HepG2 (cell line): ENCODE measurements at regions not wholly inside any gene's neighbourhood (a gene's known extent, or its start where the extent isn't known, plus 50 kb on each side); places are given as distances from the start of the nearest gene placed in this dataset.

ENCODE experiments used
- ATAC-seq: fragments of 200-7000 bp; cut with Tn5 transposase; 3 replicates; pipeline ENCODE4 v1.9.1; 2020; ENCODE audit warnings: mild to moderate bottlenecking, moderate library complexity
- BruUV-seq: library from RNA; stranded (reverse); fragments of 400-500 nt; replicated peaks from 2 replicates; lab custom pipeline; 2021; lab: Mats Ljungman, UMichigan
- CTCF ChIA-PET: fragments of 300-600 bp; formaldehyde crosslinking; extraction: SDS; loops from one replicate; lab custom pipeline; 2021; ENCODE audit warnings: low total read pairs, inconsistent platforms, low intra/inter-chr PET ratio; lab: Yijun Ruan, JAX
- POLR2A ChIA-PET: fragments of 350-600 bp; sonication (Branson Sonifier 250); formaldehyde crosslinking; loops from one replicate; lab custom pipeline; 2020; ENCODE audit warnings: antibody characterized with exemption, inconsistent platforms; lab: Yijun Ruan, JAX
- DNase-seq: peaks from one replicate; pipeline ENCODE4 v3.0.0-alpha.2; 2015; ENCODE audit warnings: low spot score
- FAIRE-seq: peaks from 3 replicates; lab custom pipeline; 2011; peaks lifted over from hg19 to GRCh38; lab: Jason Lieb, UNC
- H2AFZ ChIP-seq: one replicate; pipeline ENCODE4 v1.6.1; 2011; ENCODE audit warnings: low read length, inconsistent platforms
- H3K27ac ChIP-seq: fragments of 300-600 bp; 3 replicates; pipeline ENCODE4 v1.8.0; 2011; ENCODE audit warnings: mixed run types, mild to moderate bottlenecking, mixed read lengths, low read length, inconsistent platforms; ENCODE audit not compliant: insufficient read depth; ENCODE audit errors: extremely low read length
- H3K27me3 ChIP-seq, 2 experiments: fragments of 200-600 bp in 1 of 2; 2 replicates in 1 of 2; 3 replicates in 1 of 2; pipeline versions ENCODE4 v1.6.0 to v1.8.0; 2011; ENCODE audit warnings: low read length in 2 of 2, mild to moderate bottlenecking in 2 of 2, moderate library complexity in 2 of 2, inconsistent platforms in 1 of 2; ENCODE audit not compliant: insufficient read depth in 2 of 2, control insufficient read depth in 1 of 2
- H3K36me3 ChIP-seq, 2 experiments: fragments of 200-600 bp in 1 of 2; replicated peaks in 1 of 2; 2 replicates in 1 of 2; 3 replicates in 1 of 2; pipeline versions ENCODE4 v1.5.1 to v1.8.0; 2011; ENCODE audit warnings: low read length in 2 of 2, inconsistent platforms in 1 of 2; ENCODE audit not compliant: insufficient read depth in 2 of 2, control insufficient read depth in 1 of 2
- H3K4me1 ChIP-seq: 2 replicates; pipeline ENCODE4 v1.5.1; 2012; ENCODE audit warnings: low read length, inconsistent platforms; ENCODE audit not compliant: insufficient read depth
- H3K4me2 ChIP-seq: 2 replicates; pipeline ENCODE4 v1.6.0; 2011; ENCODE audit warnings: low read depth, low read length, inconsistent platforms
- H3K4me3 ChIP-seq, 3 experiments: fragments of 200-600 bp in 1 of 3; sonication (generic), shearing (Covaris generic) in 1 of 3; replicated peaks in 1 of 3; 2 replicates each; pipeline ENCODE4 v1.5.1; 2011 to 2016; ENCODE audit warnings: low read length in 3 of 3, inconsistent platforms in 2 of 3, low read depth in 2 of 3, mild to moderate bottlenecking in 2 of 3, control low read depth in 1 of 3, mixed read lengths in 1 of 3; ENCODE audit not compliant: insufficient read depth in 1 of 3
- H3K79me2 ChIP-seq: one replicate; pipeline ENCODE4 v1.6.1; 2011; ENCODE audit warnings: low read length, inconsistent platforms; ENCODE audit not compliant: insufficient read depth
- H3K9ac ChIP-seq: 2 replicates; pipeline ENCODE4 v1.6.0; 2011; ENCODE audit warnings: mild to moderate bottlenecking, low read depth, low read length, inconsistent platforms; ENCODE audit not compliant: insufficient read depth
- H3K9me3 ChIP-seq: 2 replicates; pipeline ENCODE4 v1.5.1; 2012; ENCODE audit warnings: mild to moderate bottlenecking, low read length
- H4K20me1 ChIP-seq: 2 replicates; pipeline ENCODE4 v1.6.0; 2011; ENCODE audit warnings: inconsistent platforms, mild to moderate bottlenecking, low read length, moderate library complexity; ENCODE audit not compliant: insufficient read depth
- CHD2 ChIP-seq: IDR thresholded peaks from 2 replicates; pipeline ENCODE4 v1.6.1; 2011; ENCODE audit warnings: low read depth, low read length, improper control_type of control experiment
- FOSL1 ChIP-seq: sonication (generic); formaldehyde crosslinking; IDR thresholded peaks from 2 replicates; pipeline ENCODE4 v1.9.0; 2021; ENCODE audit warnings: missing genetic modification reagents, borderline replicate concordance
- FOXK2 ChIP-seq: fragments of 450-650 bp; IDR thresholded peaks from 2 replicates; pipeline ENCODE4 v1.6.1; 2016
- GATAD1 ChIP-seq: IDR thresholded peaks from 2 replicates; pipeline ENCODE4 v1.6.1; 2016; ENCODE audit warnings: missing genetic modification reagents, missing compliant biosample characterization
- IRX3 ChIP-seq: sonication (generic); formaldehyde crosslinking; IDR thresholded peaks from 2 replicates; pipeline ENCODE4 v1.8.1; 2023; ENCODE audit warnings: mild to moderate bottlenecking, low read depth, missing genetic modification reagents, borderline replicate concordance
- RCOR2 ChIP-seq: IDR thresholded peaks from 2 replicates; pipeline ENCODE4 v1.6.1; 2016; ENCODE audit warnings: missing biosample characterization, missing genetic modification reagents
- SIX4 ChIP-seq: sonication (generic); formaldehyde crosslinking; IDR thresholded peaks from 2 replicates; pipeline ENCODE4 v1.4.0; 2020; ENCODE audit warnings: missing genetic modification reagents
- TCF7 ChIP-seq: sonication (generic); IDR thresholded peaks from 2 replicates; pipeline ENCODE4 v1.6.1; 2016; ENCODE audit warnings: antibody characterized with exemption, low read depth
- ZNF619 ChIP-seq: sonication (generic); formaldehyde crosslinking; IDR thresholded peaks from 2 replicates; pipeline ENCODE4 v1.4.0; 2020; ENCODE audit warnings: mild to moderate bottlenecking, missing genetic modification reagents
- WGBS: methylation state at CpG from one replicate; pipeline ENCODE4 v1.1.6; 2017; ENCODE audit warnings: low lambda C conversion rate; 5-methylcytosine and 5-hydroxymethylcytosine counted together
- in situ Hi-C: cut with HindIII; loops from 2 replicates; pipeline ENCODE4 v1.10.0; 2017; ENCODE audit warnings: low pct_unique_long_range_greater_than_20kb; ENCODE audit not compliant: extremely low pct_ligation_motif_present
- intact Hi-C: fragments of 100-400 bp; cut with micrococcal nuclease; formaldehyde crosslinking; loops from one replicate; pipeline ENCODE4 v1.10.0; 2022; ENCODE audit not compliant: unreplicated experiment
- TF ChIP-seq, protein P1 (sequence below): sonication (generic); formaldehyde crosslinking; IDR thresholded peaks from 2 replicates; pipeline ENCODE4 v1.5.1; 2020; ENCODE audit warnings: missing genetic modification reagents, mild to moderate bottlenecking, borderline replicate concordance
- TF ChIP-seq, protein P2 (sequence below), 2 experiments: sonication (generic) in 1 of 2; formaldehyde crosslinking in 1 of 2; IDR thresholded peaks; 2 replicates each; pipeline versions ENCODE4 v1.6.1 to v1.9.0; 2014 to 2022; ENCODE audit warnings: antibody characterized with exemption in 1 of 2, borderline replicate concordance in 1 of 2, inconsistent platforms in 1 of 2, low read depth in 1 of 2, missing genetic modification reagents in 1 of 2
- TF ChIP-seq, protein P3 (sequence below): sonication (generic); formaldehyde crosslinking; conservative IDR thresholded peaks from 2 replicates; pipeline ENCODE4 v1.8.0; 2022; ENCODE audit warnings: low read depth, missing genetic modification reagents

DNA sequence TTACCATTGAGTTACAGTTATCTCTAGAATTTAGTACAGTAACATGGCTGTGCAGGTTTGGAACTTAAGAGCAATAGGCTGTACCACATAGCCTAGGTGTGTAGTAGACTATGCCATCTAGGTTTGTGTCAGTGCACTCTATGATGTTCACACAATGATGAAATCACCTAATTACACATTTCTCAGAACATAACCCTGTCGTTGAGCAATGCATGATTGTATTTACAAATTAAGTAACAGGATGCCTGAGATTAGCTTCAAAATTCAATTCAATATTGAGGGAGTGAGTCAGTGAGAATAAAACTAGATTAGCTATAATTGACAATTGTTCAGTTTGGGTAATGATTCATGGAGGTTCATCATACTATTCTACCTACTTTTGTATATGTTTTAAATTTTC, 633.8 kb downstream of the IGSF11 start:
- intact Hi-C loops, result no loop called here
- Histone ChIP-seq H3K79me2 (no peaks in the 10 kb centered on the region), H3K9me3 (no peaks in the 10 kb centered on the region), H3K27ac (no peak overlapping the region), H3K4me2 (no peak overlapping the region), H3K27me3 (no peaks in the 10 kb centered on the region; a peak in 1 of 5 replicates), H4K20me1 (no peaks in the 10 kb centered on the region), H3K4me3 (no peak overlapping the region), H2AFZ (no peak overlapping the region), H3K9ac (no peak overlapping the region), H3K36me3 (no peaks in the 10 kb centered on the region), H3K4me1 (no peaks in the 10 kb centered on the region)
- DNase-seq (no peak), ATAC-seq (no peak), FAIRE-seq (no peak)
- BruUV-seq, result no TSS peak
- TF ChIP-seq, protein P1, sequence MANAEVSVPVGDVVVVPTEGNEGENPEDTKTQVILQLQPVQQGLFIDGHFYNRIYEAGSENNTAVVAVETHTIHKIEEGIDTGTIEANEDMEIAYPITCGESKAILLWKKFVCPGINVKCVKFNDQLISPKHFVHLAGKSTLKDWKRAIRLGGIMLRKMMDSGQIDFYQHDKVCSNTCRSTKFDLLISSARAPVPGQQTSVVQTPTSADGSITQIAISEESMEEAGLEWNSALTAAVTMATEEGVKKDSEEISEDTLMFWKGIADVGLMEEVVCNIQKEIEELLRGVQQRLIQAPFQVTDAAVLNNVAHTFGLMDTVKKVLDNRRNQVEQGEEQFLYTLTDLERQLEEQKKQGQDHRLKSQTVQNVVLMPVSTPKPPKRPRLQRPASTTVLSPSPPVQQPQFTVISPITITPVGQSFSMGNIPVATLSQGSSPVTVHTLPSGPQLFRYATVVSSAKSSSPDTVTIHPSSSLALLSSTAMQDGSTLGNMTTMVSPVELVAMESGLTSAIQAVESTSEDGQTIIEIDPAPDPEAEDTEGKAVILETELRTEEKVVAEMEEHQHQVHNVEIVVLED (CRISPR knock-in tag), result no peak
- TF ChIP-seq RCOR2 (CRISPR knock-in tag) (no peak), IRX3 (no peak), TCF7 (no peak), FOSL1 (CRISPR knock-in tag) (no peak), GATAD1 (CRISPR knock-in tag) (no peak), FOXK2 (no peak), ZNF619 (CRISPR knock-in tag) (no peak), CHD2 (no peak), SIX4 (no peak)
- TF ChIP-seq, protein P2, sequence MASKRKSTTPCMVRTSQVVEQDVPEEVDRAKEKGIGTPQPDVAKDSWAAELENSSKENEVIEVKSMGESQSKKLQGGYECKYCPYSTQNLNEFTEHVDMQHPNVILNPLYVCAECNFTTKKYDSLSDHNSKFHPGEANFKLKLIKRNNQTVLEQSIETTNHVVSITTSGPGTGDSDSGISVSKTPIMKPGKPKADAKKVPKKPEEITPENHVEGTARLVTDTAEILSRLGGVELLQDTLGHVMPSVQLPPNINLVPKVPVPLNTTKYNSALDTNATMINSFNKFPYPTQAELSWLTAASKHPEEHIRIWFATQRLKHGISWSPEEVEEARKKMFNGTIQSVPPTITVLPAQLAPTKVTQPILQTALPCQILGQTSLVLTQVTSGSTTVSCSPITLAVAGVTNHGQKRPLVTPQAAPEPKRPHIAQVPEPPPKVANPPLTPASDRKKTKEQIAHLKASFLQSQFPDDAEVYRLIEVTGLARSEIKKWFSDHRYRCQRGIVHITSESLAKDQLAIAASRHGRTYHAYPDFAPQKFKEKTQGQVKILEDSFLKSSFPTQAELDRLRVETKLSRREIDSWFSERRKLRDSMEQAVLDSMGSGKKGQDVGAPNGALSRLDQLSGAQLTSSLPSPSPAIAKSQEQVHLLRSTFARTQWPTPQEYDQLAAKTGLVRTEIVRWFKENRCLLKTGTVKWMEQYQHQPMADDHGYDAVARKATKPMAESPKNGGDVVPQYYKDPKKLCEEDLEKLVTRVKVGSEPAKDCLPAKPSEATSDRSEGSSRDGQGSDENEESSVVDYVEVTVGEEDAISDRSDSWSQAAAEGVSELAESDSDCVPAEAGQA (IDR thresholded peaks at IDR 0.05; ENCODE audit: low read depth), result no peak
- TF ChIP-seq, protein P2 (CRISPR knock-in tag; IDR thresholded peaks at IDR 0.05; ENCODE audit: borderline replicate concordance), result no peak
- TF ChIP-seq, protein P3, sequence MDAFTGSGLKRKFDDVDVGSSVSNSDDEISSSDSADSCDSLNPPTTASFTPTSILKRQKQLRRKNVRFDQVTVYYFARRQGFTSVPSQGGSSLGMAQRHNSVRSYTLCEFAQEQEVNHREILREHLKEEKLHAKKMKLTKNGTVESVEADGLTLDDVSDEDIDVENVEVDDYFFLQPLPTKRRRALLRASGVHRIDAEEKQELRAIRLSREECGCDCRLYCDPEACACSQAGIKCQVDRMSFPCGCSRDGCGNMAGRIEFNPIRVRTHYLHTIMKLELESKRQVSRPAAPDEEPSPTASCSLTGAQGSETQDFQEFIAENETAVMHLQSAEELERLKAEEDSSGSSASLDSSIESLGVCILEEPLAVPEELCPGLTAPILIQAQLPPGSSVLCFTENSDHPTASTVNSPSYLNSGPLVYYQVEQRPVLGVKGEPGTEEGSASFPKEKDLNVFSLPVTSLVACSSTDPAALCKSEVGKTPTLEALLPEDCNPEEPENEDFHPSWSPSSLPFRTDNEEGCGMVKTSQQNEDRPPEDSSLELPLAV, result no peak
- ChIA-PET POLR2A (no interaction called here), CTCF (no interaction called here)
- in situ Hi-C loops, result no loop called here
- 0% methylated on average over 1 of the region's 1 CpG for WGBS
